ENCODE measurements at regions not wholly inside any gene's neighbourhood (a gene's known extent, or its start where the extent isn't known, plus 50 kb on each side); places are given as distances from the start of the nearest gene placed in this dataset.

DNA sequence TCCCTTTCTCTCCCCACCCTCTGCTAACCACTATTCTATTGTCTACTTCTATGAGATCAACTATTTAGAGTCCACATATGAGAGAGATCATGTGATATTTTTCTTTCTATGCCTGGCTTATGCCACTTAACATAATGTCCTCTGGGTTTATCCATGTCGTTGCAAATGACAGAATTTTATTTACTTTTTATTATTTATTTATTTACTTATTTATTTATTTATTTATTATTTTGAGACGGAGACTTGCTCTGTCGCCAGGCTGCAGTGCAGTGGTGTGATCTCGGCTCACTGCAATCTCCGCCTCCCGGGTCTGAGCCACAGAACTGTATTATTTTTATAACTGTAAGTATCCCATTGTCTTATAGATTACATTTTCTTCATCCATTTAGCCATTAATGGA is 443.4 kb upstream of the CDH19 start:
- no peak overlapping the region for H3K56ac ChIP-seq (replicated peaks; ENCODE audit: insufficient read length, low read depth, low read length)
- ChIA-PET POLR2A (ENCODE audit: partially characterized antibody) (no interaction called here), CTCF (ENCODE audit: partially characterized antibody) (no interaction called here)
- DNase-seq (ENCODE audit: low read depth in 1 of 2, low spot score in 2 of 2) (no peak), FAIRE-seq (no peak)
- no peaks in the 10 kb centered on the region for H3K27me3 ChIP-seq (replicated peaks in 1 of 4; ENCODE audit: control insufficient read depth in 3 of 4, extremely low read depth in 1 of 4, insufficient read depth in 3 of 4, low read length in 3 of 4)
- H3K79me1 ChIP-seq (ENCODE audit: low read depth, low read length), result no peaks in the 10 kb centered on the region
- 89% methylated on average over 6 of the region's 6 CpGs; no CpG with 5 or more reads in 1 of the 2 experiments for WGBS, 2 experiments (ENCODE audit: extremely low coverage in 1 of 2, insufficient coverage in 1 of 2, insufficient read length in 1 of 2, insufficient replicate concordance in 2 of 2, low coverage in 1 of 2, low lambda C conversion rate in 2 of 2, missing lambda C conversion rate in 1 of 2)
- H4K91ac ChIP-seq (replicated peaks; ENCODE audit: insufficient read length, low read length), result no peak overlapping the region
- H3K36me3 ChIP-seq (ENCODE audit: control insufficient read depth in 2 of 4, insufficient read depth in 4 of 4, low read length in 3 of 4), result no peaks in the 10 kb centered on the region
- no peak overlapping the region for H2AFZ ChIP-seq (ENCODE audit: low read length)
- no peaks in the 10 kb centered on the region; a peak in 1 of 4 replicates for H3K9me3 ChIP-seq (ENCODE audit: insufficient read depth in 2 of 2, low read depth in 1 of 2, low read length in 1 of 2)
- no peak overlapping the region for H2BK12ac ChIP-seq (ENCODE audit: low read depth, low read length)
- H3K4me3 ChIP-seq (ENCODE audit: extremely low read depth in 1 of 4, insufficient read depth in 2 of 4, low read depth in 3 of 4, low read length in 4 of 4), result no peak overlapping the region
- no peaks in the 10 kb centered on the region for H3K4me1 ChIP-seq (replicated peaks in 1 of 4; ENCODE audit: control insufficient read depth in 3 of 4, insufficient read depth in 4 of 4, low read length in 3 of 4)
- H2BK20ac ChIP-seq (ENCODE audit: low read length), result no peak overlapping the region
- H2BK5ac ChIP-seq (ENCODE audit: low read depth, low read length), result no peak overlapping the region
- H3K4ac ChIP-seq (replicated peaks; ENCODE audit: insufficient read length, low read depth, low read length), result no peak overlapping the region
- no peaks in the 10 kb centered on the region for H3K23me2 ChIP-seq (ENCODE audit: low read depth, low read length)
- H3K9ac ChIP-seq (replicated peaks in 1 of 4; ENCODE audit: extremely low read depth in 1 of 4, low read depth in 3 of 4, low read length in 3 of 4), result no peak overlapping the region
- H3K23ac ChIP-seq (ENCODE audit: insufficient read length), result no peak overlapping the region
- H4K20me1 ChIP-seq (replicated peaks in 1 of 2; ENCODE audit: control insufficient read depth in 1 of 2, insufficient read depth in 2 of 2, low read length in 2 of 2), result no peaks in the 10 kb centered on the region
- H4K8ac ChIP-seq (ENCODE audit: extremely low read depth, insufficient read depth, low read length), result no peak overlapping the region
- no peak overlapping the region for H3K18ac ChIP-seq (ENCODE audit: extremely low read depth, low read length)
- no peak overlapping the region for H4K5ac ChIP-seq (ENCODE audit: insufficient read length, low read depth, low read length)
- H3K27ac ChIP-seq (ENCODE audit: low read depth, low read length), result no peak overlapping the region
- no peak overlapping the region for H3K4me2 ChIP-seq (ENCODE audit: insufficient read depth in 1 of 2, low read depth in 2 of 2, low read length in 2 of 2)
- H2BK15ac ChIP-seq (ENCODE audit: low read length), result no peak overlapping the region
- H3K14ac ChIP-seq (ENCODE audit: insufficient read length), result no peak overlapping the region
- no peaks in the 10 kb centered on the region for H3K79me2 ChIP-seq (ENCODE audit: control insufficient read depth in 1 of 2, insufficient read depth in 2 of 2, low read length in 2 of 2)
- H2BK120ac ChIP-seq (replicated peaks; ENCODE audit: low read depth, low read length), result no peak overlapping the region
- H2AK5ac ChIP-seq (ENCODE audit: low read depth, low read length), result no peak overlapping the region
- TF ChIP-seq SUZ12 (IDR thresholded peaks at IDR 0.05; ENCODE audit: low read length), result no peak

All from H1 (cell line).